HL-60/S4 treated with retinoic acid at 250 ng/mL for 4 days and 3 days (cell line): ENCODE measurements at regions not wholly inside any gene's neighbourhood (a gene's known extent, or its start where the extent isn't known, plus 50 kb on each side); places are given as distances from the start of the nearest gene placed in this dataset.
"Not testable (repeated sequence)": the region's sequence is repeated elsewhere in the genome, so short reads cannot be mapped to it uniquely, and the experiment has no call there.

ENCODE experiments used
- in situ Hi-C: fragments of 300-500 bp; cut with MboI; formaldehyde crosslinking; loops from 2 replicates; pipeline ENCODE4 v1.7.0; 2022; ENCODE audit warnings: low sequenced_read_pairs

DNA sequence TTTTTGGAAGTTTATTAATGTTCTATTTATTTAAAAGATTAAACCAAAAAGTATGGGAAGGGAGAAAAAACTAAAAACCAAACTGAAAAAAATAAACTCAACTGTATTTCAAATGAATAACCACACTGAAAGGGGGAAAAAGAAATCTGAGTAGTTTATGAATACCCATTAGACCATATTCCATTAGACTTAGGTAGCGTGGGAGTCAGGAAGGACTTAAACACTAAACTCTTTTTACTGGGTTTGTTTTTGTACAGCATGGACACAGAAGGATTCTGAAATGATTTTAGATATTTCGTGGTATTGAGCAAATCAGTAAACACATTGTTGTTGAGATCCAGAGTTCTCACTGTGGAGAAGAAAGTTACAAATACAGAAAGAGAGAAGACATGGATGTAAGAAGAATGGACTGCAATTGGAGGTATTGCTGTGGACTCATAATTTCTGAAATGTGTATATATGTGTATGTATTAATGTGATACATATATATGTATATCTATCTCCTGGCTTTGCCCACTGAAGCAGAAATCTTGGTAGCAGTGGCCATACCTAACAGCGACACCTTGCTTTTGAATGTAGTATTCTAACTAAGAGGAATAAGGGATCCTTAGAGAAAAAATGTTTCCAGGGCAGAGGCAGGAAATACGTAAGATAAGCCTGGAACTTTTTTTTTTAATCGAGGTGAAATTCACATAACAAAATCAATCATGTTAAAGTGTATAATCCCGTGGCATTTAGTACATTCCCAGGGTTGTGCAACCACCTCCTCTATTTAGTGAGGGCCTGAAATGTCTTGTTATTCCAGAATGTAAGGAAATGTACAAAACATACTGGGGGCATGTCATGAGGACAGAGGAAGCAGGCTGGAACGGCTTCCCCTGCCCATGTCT is 228.8 kb downstream of the SMARCA2 start:
- in situ Hi-C loops, result no loop called here

DNA sequence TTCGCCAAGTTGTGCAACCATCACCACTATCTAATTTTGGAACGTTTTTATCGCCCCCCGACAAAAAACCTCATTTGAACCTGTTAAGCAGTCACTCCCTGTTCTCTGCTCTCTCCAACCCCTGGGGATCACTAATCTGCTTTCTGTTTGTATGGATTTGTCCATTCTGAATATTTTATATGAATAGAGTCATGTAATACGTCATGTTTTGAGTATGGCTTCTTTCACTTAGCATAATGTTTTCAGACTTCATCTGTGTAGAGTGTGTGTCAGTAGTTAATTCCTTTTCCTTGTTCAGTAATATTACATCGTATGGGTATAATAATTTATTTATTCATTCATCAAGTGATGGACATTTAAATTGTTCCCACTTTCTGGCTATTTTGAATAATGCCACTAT is 232.2 kb downstream of the SMARCA2 start:
- in situ Hi-C loops, result no loop called here

DNA sequence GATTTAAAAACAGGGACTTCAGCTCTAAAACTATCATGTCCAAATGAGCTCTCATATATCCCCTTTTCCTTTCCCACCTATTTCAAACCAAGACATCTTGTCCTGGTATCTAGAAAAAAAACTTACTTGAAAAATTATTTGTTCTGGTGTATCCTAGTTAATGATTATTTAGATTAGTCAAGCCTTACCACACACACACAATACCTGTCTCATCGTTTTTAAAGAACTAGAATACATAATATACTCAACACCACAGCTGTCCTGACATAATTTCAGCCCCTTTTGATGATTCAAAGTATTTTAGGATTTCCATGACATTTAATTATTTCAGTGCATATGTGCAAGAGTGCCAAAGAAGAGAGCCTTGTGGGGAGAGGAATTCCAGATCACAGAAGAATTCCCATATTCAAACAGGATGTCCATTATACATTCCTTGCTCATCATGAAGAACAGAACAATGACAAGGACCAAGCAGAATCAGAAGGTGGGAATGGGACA is 233.7 kb downstream of the SMARCA2 start:
- in situ Hi-C loops, result no loop called here

DNA sequence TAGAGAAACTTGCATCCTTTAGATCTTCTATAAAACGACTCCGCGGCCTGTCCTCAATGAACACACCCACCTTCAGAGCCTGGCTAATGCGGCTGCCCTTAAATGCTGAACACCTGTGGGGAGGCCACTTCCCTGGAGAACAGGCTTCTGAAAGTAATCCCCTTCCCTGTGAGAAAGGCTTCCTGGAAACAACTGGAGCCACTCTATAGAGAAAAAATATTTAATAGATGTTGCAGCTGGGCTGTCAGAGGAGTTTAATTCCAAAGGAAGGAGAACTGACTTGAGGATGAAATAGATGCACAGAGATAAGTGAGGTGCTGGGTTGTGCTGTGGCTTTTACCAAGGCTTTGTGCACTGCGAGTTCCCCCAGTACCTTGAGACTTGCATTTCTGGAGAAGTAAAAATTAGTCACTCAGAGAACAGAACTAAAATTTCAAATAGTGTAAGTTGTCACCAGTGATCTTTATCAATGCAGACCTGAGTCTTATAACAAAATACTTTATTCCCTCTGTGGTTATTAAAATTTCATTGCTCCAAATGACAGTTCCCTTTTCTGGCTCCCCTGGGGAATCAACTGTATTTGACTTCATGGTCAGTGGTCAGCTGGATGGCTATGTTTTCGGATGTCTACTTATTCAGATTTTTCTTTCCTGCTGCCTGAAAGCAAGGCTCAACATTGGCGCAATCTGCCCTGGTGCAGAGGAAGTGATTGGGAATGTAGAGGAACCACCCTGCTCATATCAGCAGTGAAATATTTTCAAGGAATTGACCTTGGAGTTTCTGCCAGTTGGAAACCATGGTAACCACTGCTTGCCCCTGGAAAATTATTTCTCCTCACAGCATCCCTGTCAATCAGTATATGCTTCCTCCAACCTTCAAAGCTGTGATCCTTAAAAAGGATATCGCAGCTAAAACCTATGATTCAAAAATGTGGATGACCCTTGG is 238.8 kb downstream of the SMARCA2 start:
- in situ Hi-C loops, result no loop called here

DNA sequence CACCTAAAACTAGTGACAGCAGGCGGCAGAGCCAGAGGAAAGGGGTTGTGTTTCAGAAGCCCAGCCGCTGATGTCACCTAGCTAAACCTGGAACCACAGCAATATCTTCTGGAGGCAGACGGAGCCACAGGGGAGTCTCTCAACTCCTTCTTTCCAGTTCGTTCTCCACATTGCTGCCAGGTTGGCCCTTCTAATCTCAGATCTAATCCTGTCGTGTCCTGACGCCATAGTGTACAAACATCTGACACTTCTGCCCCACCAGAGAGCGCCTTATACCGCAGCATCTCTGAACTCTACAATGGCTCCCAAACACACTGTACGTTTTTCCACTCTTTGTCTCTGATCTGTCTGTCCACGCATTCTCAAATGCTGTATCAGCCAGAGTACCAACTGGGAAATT is 240.0 kb downstream of the SMARCA2 start:
- in situ Hi-C loops, result no loop called here

DNA sequence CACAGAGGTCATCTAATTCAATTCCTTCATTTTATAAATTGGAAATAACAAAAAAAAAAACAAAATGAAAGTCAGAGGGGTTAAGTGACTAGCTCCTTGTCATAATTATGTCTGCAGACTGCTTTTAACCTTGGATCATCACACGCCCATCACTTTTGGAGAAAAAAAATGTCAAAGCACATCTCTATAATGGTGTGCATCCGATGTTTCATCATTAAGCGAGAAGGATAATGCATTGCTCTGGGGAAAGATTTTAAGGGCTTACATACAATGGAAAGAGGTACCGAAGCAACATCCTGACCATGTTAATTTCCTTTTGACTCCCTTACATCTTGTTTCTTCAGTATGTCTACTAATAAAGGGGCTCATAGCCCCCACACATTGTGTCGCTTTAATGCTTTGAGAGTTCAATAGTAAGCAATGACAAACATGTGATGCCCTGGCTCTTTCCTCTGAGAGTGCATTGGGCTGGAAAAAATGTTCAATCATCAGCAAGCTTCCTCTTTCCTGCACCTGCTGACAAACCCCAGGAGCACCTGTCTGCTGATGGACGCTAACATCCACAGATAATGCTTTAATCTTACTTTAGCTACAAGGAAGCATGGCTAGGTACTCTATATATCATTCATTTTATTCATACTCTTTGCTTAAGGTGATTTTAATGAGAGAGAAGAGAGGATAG is 242.2 kb downstream of the SMARCA2 start:
- in situ Hi-C loops, result no loop called here

DNA sequence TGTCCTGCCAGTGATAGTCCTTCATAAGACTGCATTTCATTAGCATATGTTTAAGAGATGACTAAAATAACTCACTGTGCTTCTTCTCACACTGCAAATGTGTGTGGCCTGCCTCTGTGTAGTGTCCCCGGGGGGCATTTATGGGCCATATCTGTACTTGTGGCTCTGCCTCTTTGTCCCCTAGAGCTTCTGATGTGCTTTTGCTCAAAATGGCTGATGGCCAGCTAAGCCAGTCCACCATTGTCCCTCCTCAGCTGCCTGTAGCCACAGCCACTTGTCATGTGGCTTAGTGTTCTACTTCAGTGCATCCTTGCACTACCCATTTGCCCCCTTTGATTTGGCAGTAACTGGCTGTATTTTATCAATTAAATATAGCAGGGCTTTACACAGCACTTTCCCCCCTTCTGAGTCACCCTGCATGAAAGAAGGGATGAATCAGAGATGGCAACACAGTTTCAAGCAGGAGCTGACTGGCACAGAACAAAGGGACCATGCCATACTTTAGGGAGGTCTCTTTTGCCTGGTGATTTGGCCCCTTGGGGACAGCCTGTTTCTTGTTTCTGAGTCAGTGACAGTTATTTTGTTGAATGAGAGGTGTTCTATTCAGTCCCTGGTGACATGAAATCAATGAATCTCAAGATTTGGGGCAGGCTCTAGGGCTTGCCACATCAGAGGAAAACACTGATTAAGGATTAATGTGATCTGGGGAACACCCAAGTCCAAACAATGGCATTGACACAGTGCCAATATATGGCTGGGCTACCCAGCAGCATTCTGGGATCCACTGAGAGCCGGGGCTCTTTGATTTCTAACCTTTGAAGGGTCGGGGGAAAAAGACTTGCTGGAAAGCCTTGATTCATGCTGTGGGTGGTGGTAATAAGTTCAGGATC is 245.5 kb downstream of the SMARCA2 start:
- in situ Hi-C loops, result no loop called here

DNA sequence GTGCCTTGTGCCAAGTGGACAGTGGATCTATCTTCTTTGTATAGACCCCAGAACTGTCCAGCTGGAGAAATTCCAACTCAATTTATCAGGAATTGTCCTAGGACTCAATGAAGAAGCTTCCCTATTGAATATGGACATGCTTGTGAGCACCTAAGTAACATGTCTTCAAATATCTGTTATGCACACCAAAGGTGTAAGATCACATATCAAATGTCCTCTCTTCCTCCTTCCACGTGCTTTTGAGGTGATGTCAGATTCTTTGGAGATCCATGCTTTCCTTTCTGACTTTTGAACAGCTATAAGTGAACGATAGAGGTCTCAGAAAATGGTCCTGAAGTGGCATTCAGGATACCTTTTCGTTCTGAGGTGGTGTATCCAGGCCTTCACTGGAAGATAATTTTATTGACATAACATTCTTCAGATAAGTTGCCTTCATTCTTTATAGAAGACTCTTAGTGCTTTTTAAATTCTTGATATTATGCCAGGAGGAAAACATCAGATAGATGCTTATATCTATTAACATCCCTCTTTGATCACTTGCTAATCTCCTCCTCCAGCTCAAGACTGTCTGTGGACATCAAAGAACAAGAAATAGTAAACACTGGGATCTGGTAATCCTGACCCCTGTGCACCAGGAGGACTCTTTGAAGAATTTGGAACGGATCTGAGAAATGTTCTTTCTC is 246.4 kb downstream of the SMARCA2 start:
- in situ Hi-C loops, result no loop called here

DNA sequence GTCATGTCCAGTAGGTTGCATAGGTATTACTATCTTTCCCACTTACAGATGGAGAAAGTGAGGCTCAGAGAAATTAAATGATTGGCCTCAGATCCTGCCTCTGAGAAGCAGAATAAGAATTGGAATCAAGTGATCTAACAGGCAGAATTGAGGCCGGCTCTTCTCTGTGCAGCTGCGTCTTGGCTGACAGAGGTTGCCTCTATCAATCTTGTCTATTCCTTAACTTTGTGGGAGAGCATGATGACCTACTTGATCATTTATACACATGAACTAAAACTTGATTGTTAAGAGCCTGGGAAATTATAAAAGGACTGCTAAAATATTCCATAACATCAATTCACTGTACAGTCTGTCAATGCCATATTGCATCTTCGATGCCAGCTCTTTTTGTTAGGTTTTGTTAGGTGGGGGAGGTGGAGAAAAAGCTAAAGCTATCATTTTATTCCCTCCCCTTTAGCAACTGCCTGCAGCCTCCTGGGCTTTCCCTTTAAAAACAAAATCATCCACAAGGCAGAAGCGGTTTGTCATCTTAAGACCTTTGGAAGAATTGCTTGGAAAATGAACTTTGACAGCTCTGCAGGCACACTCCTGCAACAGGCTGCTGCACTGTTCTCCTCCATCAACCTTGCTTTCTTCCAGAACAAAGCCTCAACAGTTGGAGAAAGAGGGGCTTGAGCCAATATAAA is 247.4 kb downstream of the SMARCA2 start:
- in situ Hi-C loops, result no loop called here

DNA sequence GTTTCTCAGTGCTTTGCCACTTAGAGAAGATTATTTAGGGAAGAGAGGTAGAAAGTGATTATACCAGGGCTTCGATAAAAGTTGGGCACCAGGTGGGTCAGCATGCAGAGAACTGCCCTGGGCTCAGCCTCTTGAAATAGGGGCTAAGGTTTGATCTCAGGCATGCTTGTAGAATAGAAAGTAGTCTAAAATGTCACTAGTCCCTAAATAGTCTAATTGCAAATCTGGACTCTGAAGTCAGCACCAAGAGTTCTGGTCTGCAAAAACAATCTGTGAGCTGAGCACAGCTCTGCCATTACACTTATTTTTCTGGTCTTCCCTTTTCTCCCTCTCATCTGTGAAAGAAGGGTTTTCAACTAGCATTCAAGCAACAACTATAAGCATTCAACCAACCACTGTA is 248.0 kb downstream of the SMARCA2 start:
- in situ Hi-C loops, result no loop called here

DNA sequence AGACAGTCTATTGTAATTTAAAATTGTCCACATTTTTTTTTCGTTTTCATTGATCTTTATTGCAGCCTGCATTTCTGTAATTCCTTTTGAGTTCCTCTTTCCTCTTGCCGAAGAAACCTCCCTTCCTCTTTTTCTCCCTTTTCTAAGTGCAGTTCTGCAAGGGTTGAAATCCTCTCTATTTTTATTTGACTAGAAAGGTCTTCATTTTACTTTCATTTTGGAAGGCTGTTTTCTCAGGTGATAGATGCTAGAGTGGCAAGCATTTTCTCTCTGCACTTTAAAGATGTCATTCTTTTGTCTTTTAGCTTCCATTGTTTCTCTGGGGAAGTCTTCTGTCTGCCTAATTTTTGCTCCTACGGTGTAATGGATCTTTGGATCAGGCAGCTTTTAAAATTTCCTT is 248.5 kb downstream of the SMARCA2 start:
- in situ Hi-C loops, result no loop called here

DNA sequence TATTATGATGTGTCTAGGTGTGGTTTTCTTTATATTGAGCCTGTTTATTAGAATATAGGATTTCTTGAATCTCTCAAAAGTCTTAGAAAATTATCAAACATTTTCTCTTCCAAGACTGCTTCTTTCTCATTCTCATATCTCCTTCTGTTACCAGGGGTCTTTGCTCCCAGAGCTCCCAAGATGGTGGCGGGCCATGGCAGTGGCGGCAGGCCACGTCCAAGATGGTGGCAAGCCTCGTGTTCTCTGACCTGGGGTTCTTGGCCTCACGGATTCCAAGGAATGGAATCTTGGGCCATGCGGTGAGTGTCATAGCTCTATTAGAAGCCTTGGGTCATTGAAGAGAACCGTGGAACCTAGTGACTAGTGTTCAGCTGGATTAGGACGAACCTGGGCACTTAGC is 248.9 kb downstream of the SMARCA2 start:
- in situ Hi-C loops, result no loop called here

DNA sequence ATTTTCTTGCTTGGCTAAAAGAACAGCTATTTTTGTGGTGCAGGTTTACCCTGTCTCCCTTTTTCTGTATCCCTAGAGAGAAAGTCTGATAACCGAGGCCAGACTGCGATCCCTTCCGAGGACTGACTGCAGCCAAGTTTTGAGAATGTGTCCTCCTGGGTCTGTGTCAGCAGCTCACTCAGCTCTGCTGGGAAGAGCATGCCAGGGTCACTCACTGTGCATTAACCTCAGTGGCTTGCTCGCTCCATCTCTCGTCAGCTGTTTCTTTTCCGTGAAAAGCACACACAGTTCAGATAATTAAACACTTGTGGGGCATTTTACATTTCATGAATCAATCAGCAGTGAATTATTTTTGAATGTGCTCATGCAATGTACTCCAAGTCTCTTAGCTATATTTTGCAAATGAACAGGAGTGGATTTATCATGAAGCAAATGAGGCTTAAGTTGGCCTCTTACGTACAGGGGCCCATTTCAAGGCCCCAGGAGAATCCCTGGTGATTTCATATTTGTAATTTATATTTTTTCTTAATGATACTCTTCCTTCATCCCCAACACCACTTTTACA is 252.1 kb downstream of the SMARCA2 start:
- in situ Hi-C loops, result no loop called here

DNA sequence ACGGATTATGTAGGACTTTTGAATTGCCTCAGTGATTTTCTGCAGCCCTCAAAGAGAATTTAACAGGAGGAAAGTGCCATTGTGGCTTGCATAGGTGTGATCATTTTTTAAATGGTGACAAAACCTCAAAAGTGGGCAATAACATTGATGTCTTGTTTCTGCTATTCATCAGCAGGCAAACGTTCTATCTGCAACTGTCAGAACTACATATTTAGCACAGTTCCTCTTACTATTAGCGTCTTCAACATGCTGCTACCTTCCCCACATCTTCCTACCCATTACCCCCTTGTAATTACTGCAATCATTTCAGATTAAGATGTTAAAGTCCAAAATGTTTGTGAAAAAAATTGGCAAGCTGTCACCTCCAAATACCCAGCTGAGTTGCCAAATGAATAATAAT is 254.6 kb downstream of the SMARCA2 start:
- in situ Hi-C loops, result no loop called here

DNA sequence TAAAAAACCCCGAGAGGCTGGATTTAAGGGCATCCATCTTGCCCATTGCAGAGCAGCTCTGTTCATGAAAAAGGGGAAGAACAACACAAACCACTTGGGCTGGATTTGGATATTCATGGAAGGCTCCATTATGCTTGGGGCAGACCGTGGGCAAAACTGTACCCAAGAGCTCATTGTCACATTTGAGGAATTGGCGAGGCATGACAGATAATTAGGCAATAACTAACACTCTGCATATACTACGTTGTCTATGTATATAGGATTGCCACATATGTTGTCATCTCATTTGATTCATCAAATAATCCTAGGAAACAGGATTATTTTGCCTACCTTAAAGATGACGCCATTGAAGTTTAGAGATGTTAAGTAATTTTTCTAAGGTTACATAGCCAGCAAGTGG is 255.4 kb downstream of the SMARCA2 start:
- in situ Hi-C loops, result no loop called here

DNA sequence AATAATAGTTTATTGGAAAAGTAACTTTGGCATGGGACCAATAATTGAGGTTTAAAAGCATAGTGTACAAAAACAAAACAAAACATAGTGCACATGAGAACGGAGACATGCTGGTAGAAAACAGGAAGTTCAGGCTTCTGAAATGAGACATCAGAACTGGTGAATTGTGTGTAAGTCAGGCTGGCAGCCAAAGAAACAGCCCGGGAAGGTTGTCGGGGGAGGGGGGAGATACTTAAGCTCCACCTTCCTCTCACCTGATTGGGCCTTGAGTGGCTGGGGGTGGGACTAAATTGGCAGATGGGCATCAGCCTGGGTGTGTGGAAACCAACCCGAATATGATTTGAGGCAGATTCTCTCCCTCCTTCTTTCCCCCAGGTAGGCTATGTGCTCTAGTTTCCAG is 256.3 kb downstream of the SMARCA2 start:
- in situ Hi-C loops, result no loop called here

DNA sequence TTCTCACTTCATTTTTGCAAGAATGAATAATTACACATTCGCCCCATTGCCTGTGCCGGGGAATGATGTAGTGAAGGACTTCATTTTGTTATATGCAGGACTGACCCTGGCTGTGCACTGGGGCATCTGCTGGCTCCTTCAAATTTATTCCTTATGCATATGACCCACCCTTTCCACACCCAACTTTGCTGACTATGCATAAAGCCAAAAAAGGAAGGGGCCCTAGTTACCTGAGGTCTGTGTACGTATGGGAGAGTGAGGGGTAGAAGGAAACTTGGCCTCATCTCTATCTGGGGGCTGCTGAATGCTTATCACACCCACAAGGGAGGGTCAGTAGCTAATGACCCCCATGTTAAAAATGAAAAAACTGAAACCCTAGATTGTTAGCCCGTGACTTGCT is 259.6 kb downstream of the SMARCA2 start:
- in situ Hi-C loops, result no loop called here

DNA sequence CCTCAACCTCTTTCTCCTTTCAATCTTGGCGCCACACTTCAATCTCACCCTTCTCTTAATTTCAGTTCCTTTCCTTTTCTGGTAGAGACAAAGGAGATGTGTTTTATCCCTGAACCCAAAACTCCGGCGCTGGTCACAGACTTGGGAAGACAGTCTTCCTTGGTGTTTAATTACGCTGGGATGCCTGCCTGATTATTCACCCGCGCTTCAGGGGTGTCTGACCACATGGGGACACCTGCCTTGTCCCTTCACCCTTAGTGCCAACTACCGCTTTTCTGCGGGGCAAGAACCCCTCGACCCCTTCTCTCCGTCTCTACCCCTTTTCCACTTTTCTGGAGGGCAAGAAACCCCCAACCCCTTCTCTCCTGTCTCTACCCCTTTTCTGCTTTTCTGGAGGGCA is 261.1 kb downstream of the SMARCA2 start:
- in situ Hi-C loops, result no loop called here

DNA sequence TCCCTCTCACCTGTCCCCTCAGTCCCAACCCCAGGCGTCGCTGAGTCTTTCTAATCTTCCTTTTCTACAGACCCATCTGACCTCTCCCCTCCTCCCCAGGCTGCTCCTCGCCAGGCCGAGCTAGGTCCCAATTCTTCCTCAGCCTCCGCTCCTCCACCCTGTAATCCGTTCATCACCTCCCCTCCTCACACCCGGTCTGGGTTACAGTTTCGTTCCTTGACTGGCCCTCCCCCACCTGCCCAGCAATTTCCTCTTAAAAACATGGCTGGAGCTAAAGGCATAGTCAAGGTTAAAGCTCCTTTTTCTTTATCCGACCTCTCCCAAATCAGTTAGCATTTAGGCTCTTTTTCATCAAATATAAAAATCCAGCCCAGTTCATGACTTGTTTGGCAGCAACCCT is 262.0 kb downstream of the SMARCA2 start:
- in situ Hi-C loops, result not testable (repeated sequence)
